Gastroesophageal sphincter (tissue), 3 donors: ENCODE measurements at regions not wholly inside any gene's neighbourhood (a gene's known extent, or its start where the extent isn't known, plus 50 kb on each side); places are given as distances from the start of the nearest gene placed in this dataset.

Source experiments
- EP300 ChIP-seq: sonication (generic); formaldehyde crosslinking; IDR thresholded peaks from one replicate; pipeline ENCODE4 v1.6.1; 2017; ENCODE audit warnings: antibody characterized with exemption, mild to moderate bottlenecking
- TF ChIP-seq, protein P1 (sequence below), 4 experiments: fragments of 200-600 bp in 2 of 4; fragments of 450-650 bp in 2 of 4; sonication (generic) in 1 of 4; IDR thresholded peaks; one replicate each; pipeline ENCODE4 v1.5.1; 2017 to 2019; ENCODE audit warnings: antibody characterized with exemption in 4 of 4, mild to moderate bottlenecking in 2 of 4, moderate library complexity in 2 of 4

DNA sequence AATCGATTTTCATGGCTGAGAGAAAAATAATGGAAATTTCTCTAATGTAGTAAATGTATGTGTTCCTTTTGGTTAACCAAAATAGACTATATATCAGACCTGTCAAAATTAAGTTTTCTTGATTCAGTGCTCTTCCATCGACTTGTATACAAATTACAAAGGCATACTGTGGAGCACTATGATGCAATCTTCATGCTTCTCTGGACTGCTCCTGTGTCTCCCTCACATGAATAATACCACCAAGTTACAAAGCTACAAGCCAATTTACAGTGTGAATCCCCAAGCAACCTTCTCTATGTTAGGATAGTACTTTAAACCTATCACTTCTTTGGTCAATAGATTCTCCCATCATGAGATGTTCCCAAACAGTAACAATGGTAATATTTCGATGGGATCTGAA, 577.9 kb downstream of the PPARGC1A start:
- TF ChIP-seq, protein P1, sequence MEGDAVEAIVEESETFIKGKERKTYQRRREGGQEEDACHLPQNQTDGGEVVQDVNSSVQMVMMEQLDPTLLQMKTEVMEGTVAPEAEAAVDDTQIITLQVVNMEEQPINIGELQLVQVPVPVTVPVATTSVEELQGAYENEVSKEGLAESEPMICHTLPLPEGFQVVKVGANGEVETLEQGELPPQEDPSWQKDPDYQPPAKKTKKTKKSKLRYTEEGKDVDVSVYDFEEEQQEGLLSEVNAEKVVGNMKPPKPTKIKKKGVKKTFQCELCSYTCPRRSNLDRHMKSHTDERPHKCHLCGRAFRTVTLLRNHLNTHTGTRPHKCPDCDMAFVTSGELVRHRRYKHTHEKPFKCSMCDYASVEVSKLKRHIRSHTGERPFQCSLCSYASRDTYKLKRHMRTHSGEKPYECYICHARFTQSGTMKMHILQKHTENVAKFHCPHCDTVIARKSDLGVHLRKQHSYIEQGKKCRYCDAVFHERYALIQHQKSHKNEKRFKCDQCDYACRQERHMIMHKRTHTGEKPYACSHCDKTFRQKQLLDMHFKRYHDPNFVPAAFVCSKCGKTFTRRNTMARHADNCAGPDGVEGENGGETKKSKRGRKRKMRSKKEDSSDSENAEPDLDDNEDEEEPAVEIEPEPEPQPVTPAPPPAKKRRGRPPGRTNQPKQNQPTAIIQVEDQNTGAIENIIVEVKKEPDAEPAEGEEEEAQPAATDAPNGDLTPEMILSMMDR (IDR thresholded peaks at IDR 0.05), result no peak
- no peak for TF ChIP-seq EP300
